Activated effector memory CD4-positive, alpha-beta T cell treated with anti-CD3 and anti-CD28 coated beads, Interleukin-2, amount 50 U/mL, for 16 hours (primary cell): ENCODE measurements at regions not wholly inside any gene's neighbourhood (a gene's known extent, or its start where the extent isn't known, plus 50 kb on each side); places are given as distances from the start of the nearest gene placed in this dataset.
"Not testable (repeated sequence)": the region's sequence is repeated elsewhere in the genome, so short reads cannot be mapped to it uniquely, and the experiment has no call there.

Source experiments
- DNase-seq: peaks from one replicate; pipeline ENCODE4 v3.0.0-alpha.2; 2020

GRCh38 chr2:17460371-17461086, 57.7 kb downstream of the RAD51AP2 start:
- DNase-seq = no peak

- DNase-seq = no peak
These were observed 62.9 kb downstream of the RAD51AP2 start for GRCh38 chr2:17455343-17455742.

- not testable (repeated sequence) for DNase-seq
These were observed 72.0 kb downstream of the RAD51AP2 start for GRCh38 chr2:17446191-17446590.

- DNase-seq = no peak
These were observed 72.5 kb downstream of the RAD51AP2 start for GRCh38 chr2:17445744-17446143.

- no peak for DNase-seq
These were observed 75.9 kb downstream of the RAD51AP2 start for GRCh38 chr2:17442334-17442733.

- no peak for DNase-seq
These were observed 76.5 kb downstream of the RAD51AP2 start for GRCh38 chr2:17441790-17442189.

GRCh38 chr2:17441055-17441771, 77.0 kb downstream of the RAD51AP2 start:
- no peak for DNase-seq

GRCh38 chr2:17430326-17430725, 87.9 kb downstream of the RAD51AP2 start:
- no peak for DNase-seq

GRCh38 chr2:17429130-17429529, 89.1 kb downstream of the RAD51AP2 start:
- DNase-seq = no peak

- no peak for DNase-seq
These were observed 90.8 kb downstream of the RAD51AP2 start for GRCh38 chr2:17427401-17427800.

- DNase-seq = no peak
These were observed 91.5 kb downstream of the RAD51AP2 start for GRCh38 chr2:17426743-17427142.

- no peak for DNase-seq
These were observed 96.2 kb downstream of the RAD51AP2 start for GRCh38 chr2:17422061-17422460.

- no peak for DNase-seq
These were observed 101.3 kb downstream of the RAD51AP2 start for GRCh38 chr2:17416884-17417391.

GRCh38 chr2:17413036-17413435, 105.2 kb downstream of the RAD51AP2 start:
- no peak for DNase-seq

- no peak for DNase-seq
These were observed 117.1 kb downstream of the RAD51AP2 start for GRCh38 chr2:17401096-17401495.

- DNase-seq = no peak
These were observed 119.5 kb downstream of the RAD51AP2 start for GRCh38 chr2:17398770-17399169.

GRCh38 chr2:17388798-17389197, 129.4 kb downstream of the RAD51AP2 start:
- DNase-seq = no peak

- DNase-seq = no peak
These were observed 130.6 kb downstream of the RAD51AP2 start for GRCh38 chr2:17387591-17387990.

- DNase-seq = no peak
These were observed 131.5 kb downstream of the RAD51AP2 start for GRCh38 chr2:17386771-17387170.

GRCh38 chr2:17380003-17380402, 138.2 kb downstream of the RAD51AP2 start:
- DNase-seq = no peak

- no peak for DNase-seq
These were observed 143.0 kb downstream of the RAD51AP2 start for GRCh38 chr2:17375262-17375661.

GRCh38 chr2:17373741-17374140, 144.5 kb downstream of the RAD51AP2 start:
- no peak for DNase-seq

GRCh38 chr2:17373041-17373440, 145.2 kb downstream of the RAD51AP2 start:
- DNase-seq = no peak

- no peak for DNase-seq
These were observed 154.4 kb downstream of the RAD51AP2 start for GRCh38 chr2:17363846-17364245.
